GM12891 (cell line): ENCODE measurements at regions not wholly inside any gene's neighbourhood (a gene's known extent, or its start where the extent isn't known, plus 50 kb on each side); places are given as distances from the start of the nearest gene placed in this dataset.

ENCODE experiments used
- PAX5 ChIP-seq: IDR thresholded peaks from 2 replicates; pipeline ENCODE4 v1.6.1; 2011; ENCODE audit warnings: low read length, moderate library complexity, mild to moderate bottlenecking; ENCODE audit not compliant: insufficient read depth, severe bottlenecking
- POLR2A ChIP-seq: IDR thresholded peaks from 2 replicates; pipeline ENCODE4 v1.6.1; 2011; ENCODE audit warnings: low read depth, low read length, control low read depth
- POLR2AphosphoS5 ChIP-seq: IDR thresholded peaks from 2 replicates; pipeline ENCODE4 v1.6.1; 2011; ENCODE audit warnings: low read depth, low read length, control low read depth
- SPI1 ChIP-seq: IDR thresholded peaks from 2 replicates; pipeline ENCODE4 v1.6.1; 2011; ENCODE audit warnings: low read depth, low read length, control low read depth
- TAF1 ChIP-seq: IDR thresholded peaks from 2 replicates; pipeline ENCODE4 v1.6.1; 2011; ENCODE audit warnings: low read depth, low read length, control low read depth

- TF ChIP-seq POLR2AphosphoS5: no peak
- no peak for TF ChIP-seq POLR2A
- TF ChIP-seq SPI1: no peak
- no peak for TF ChIP-seq TAF1
- no peak for TF ChIP-seq PAX5
Measured at GRCh38 chr2:238651306-238652052, 196.4 kb upstream of the TWIST2 start.
